ENCODE measurements at regions not wholly inside any gene's neighbourhood (a gene's known extent, or its start where the extent isn't known, plus 50 kb on each side); places are given as distances from the start of the nearest gene placed in this dataset.

DNA sequence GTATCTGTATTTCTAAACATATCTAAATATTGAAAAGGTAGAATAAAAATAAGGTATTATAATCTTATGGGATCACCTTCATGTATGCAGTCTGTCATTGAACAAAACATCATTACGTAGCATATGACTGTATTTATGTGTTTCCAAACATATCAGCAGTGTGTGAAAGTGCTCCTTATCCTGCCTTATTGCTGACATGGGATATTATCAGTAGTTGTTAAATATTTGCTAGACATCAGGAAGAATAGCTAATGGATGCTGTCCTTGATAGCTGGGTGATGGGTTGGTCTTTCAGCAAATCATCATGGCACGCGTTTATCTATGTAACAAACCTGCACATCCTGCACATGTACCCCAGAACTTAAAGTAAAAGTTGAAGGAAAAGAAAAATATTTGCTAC is 59.1 kb upstream of the FAM20A start:
- Histone ChIP-seq H3K9me3 (no peaks in the 10 kb centered on the region), H3K4me1 (no peaks in the 10 kb centered on the region), H3K36me3 (no peaks in the 10 kb centered on the region), H3K27ac (no peak overlapping the region), H3K4me3 (no peak overlapping the region), H3K27me3 (no peaks in the 10 kb centered on the region)
- TF ChIP-seq, protein P1, sequence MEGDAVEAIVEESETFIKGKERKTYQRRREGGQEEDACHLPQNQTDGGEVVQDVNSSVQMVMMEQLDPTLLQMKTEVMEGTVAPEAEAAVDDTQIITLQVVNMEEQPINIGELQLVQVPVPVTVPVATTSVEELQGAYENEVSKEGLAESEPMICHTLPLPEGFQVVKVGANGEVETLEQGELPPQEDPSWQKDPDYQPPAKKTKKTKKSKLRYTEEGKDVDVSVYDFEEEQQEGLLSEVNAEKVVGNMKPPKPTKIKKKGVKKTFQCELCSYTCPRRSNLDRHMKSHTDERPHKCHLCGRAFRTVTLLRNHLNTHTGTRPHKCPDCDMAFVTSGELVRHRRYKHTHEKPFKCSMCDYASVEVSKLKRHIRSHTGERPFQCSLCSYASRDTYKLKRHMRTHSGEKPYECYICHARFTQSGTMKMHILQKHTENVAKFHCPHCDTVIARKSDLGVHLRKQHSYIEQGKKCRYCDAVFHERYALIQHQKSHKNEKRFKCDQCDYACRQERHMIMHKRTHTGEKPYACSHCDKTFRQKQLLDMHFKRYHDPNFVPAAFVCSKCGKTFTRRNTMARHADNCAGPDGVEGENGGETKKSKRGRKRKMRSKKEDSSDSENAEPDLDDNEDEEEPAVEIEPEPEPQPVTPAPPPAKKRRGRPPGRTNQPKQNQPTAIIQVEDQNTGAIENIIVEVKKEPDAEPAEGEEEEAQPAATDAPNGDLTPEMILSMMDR (IDR thresholded peaks at IDR 0.05) = no peak
- DNase-seq (ENCODE audit: low spot score) = no peak

DNA sequence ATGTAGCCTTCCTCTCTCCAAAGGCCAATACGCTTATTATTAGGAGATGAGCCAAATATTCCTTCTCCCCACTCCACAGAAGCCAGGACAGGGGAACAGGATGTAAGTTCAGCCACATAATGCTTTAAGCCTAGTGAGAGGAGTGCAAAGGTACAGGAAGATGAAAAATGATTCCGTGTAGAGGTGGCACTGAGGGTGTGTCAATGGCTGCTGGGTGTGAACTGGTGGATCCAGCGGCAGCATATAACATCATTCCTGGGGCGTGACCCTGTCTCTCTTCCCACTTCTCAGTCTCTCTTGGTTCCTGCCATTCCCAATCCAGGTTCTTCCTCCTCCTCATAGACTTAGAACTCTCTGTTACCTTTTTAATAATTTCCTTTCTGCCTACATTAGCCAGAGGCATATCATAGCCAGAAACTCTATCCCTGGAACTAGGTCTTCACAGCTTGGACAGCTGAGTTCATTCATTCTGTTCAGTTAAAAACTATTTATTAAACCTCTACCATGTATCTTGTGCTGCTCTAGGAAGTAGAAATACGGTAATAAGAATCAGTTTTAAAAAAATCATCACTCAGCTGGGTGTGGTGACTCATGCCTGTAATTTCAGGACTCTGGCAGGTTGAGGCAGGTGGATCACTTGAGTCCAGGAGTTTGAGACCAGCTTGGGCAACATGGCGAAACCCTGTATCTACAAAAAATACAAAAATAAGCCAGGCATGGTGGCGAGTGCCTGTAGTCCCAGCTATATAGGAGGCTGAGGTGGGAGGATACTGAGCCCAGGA is 58.0 kb upstream of the FAM20A start:
- TF ChIP-seq, protein P1 (IDR thresholded peaks at IDR 0.05) = no peak
- Histone ChIP-seq H3K27me3 (no peaks in the 10 kb centered on the region), H3K9me3 (no peaks in the 10 kb centered on the region), H3K4me1 (no peaks in the 10 kb centered on the region), H3K4me3 (no peak overlapping the region), H3K27ac (no peak overlapping the region), H3K36me3 (no peaks in the 10 kb centered on the region)
- DNase-seq (ENCODE audit: low spot score) = no peak

DNA sequence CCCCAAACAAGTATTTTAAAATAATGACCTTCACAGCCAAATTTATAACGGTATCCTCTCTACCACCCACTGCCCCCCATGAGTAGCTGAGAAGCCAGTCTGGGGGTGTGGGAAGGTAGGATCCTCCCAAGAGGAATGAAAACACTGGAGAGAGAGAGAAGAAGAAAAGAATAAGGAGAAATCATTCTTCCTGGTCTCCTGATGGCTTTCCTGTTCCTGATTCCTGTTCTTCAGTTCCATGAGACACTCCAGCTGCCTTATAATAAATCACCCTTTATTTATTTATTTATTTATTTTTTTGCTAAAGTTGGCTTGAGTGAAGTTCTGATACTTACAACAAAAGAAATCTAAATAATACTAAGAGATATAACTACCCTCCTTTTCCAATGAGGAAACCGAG is 56.4 kb upstream of the FAM20A start:
- Histone ChIP-seq H3K27me3 (no peaks in the 10 kb centered on the region), H3K27ac (no peak overlapping the region), H3K4me3 (no peak overlapping the region), H3K4me1 (no peaks in the 10 kb centered on the region), H3K36me3 (no peaks in the 10 kb centered on the region), H3K9me3 (no peaks in the 10 kb centered on the region)
- TF ChIP-seq, protein P1 (IDR thresholded peaks at IDR 0.05) = no peak
- DNase-seq (ENCODE audit: low spot score) = no peak

DNA sequence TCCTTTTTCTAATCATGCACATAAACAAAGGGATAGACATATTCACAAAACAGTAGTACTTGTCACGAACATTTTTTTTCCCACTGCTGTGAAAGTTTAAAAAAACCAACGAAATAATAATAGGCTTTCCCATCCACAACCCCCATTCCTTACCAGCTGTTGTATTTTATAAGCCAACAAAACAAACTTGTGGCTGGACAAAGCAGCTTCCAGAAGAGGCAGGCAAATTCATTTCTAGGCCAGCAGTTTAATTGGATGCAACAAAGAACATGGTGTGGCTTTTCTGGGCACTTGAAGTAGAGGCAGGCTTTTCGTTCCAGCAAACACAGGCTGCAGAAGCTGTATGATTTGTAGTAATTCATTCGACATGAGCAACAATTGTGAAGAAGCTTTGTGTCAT is 56.0 kb upstream of the FAM20A start:
- no peaks in the 10 kb centered on the region for H3K9me3 ChIP-seq
- no peak for DNase-seq (ENCODE audit: low spot score)
- no peaks in the 10 kb centered on the region for H3K36me3 ChIP-seq
- no peak overlapping the region for H3K27ac ChIP-seq
- H3K27me3 ChIP-seq = no peaks in the 10 kb centered on the region
- TF ChIP-seq, protein P1 (IDR thresholded peaks at IDR 0.05) = no peak
- H3K4me3 ChIP-seq = no peak overlapping the region
- H3K4me1 ChIP-seq = no peaks in the 10 kb centered on the region

DNA sequence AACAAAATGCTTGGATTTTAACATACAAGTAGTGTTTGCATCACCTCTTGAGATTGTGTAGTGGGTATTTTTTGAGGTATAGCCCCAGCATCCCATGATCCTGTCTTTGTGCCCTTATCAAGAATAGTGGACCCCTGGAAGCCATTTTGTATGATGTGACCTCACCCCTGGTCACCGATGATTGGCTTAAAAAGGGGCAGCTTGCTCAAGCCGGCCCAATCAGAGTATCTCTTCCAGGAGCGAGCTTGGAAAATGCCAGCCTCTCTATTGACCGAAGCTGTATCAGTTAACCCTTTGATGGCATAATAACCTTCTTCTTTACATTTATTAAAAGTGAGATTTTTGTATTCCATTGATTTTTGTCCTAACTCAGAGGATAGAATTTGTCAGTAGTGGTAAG is 55.5 kb upstream of the FAM20A start:
- Histone ChIP-seq H3K4me1 (no peaks in the 10 kb centered on the region), H3K36me3 (no peaks in the 10 kb centered on the region), H3K9me3 (no peaks in the 10 kb centered on the region), H3K27ac (no peak overlapping the region), H3K27me3 (no peaks in the 10 kb centered on the region), H3K4me3 (no peak overlapping the region)
- TF ChIP-seq, protein P1 (IDR thresholded peaks at IDR 0.05) = no peak
- DNase-seq (ENCODE audit: low spot score) = no peak

All from right atrium auricular region (tissue), 2 donors.